ENCODE measurements at regions not wholly inside any gene's neighbourhood (a gene's known extent, or its start where the extent isn't known, plus 50 kb on each side); places are given as distances from the start of the nearest gene placed in this dataset.

DNA sequence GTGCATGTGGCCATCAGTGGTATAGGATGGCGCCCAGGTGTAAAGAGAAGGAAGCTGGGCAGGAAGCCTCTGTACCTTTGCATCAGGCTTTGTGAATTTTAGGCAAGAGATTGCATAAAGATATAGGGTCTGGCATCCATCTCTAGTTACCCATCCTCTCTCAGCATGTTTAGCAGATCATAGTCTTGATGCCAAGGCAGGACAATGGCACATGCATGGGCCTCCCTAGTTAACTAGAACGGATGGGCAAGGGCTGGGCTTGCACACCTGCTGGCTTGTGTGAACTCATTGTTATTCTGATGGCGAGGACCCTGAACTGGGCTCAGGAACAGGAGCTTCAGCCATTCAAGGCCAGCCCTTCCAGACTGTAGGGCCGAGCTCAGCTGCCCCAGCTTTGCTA is 229.2 kb upstream of the NCAM1 start:
- no peaks in the 10 kb centered on the region for H3K4me1 ChIP-seq (ENCODE audit: control insufficient read depth in 1 of 2, insufficient read depth in 2 of 2, low read length in 2 of 2)
- no peaks in the 10 kb centered on the region for H3K9me3 ChIP-seq (ENCODE audit: control insufficient read depth in 1 of 2, low read length in 2 of 2)
- no peak overlapping the region for H3K4me3 ChIP-seq (ENCODE audit: low read depth in 1 of 2, low read length in 2 of 2)

DNA sequence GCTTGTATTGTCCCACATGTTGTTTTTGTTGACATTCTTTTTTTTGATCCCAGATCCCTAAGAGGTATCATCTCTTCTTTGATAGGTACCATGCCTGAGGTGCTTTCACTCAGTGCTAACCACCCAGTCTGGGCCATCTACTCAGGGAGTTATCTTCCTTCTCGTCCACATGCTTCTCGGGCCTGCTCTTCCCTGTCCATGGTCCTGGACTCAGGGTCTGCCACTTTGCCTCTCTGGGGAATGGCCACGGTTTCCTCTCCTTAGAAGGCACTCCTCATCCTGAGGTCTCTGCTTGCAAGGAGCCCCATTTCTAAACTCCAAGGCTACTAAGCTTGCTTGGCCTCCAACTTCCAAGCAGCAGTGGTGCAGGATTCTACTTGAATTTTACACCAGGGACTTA is 227.0 kb upstream of the NCAM1 start:
- H3K4me1 ChIP-seq (ENCODE audit: control insufficient read depth in 1 of 2, insufficient read depth in 2 of 2, low read length in 2 of 2) = no peaks in the 10 kb centered on the region

More for the DNA sequence above, 229.2 kb upstream of the NCAM1 start:
- Histone ChIP-seq H3K27me3 (ENCODE audit: low read depth, low read length) (no peaks in the 10 kb centered on the region), H3K36me3 (ENCODE audit: control insufficient read depth in 1 of 2, insufficient read depth in 2 of 2, low read length in 2 of 2) (no peaks in the 10 kb centered on the region), H3K27ac (ENCODE audit: low read length) (no peak overlapping the region)

DNA sequence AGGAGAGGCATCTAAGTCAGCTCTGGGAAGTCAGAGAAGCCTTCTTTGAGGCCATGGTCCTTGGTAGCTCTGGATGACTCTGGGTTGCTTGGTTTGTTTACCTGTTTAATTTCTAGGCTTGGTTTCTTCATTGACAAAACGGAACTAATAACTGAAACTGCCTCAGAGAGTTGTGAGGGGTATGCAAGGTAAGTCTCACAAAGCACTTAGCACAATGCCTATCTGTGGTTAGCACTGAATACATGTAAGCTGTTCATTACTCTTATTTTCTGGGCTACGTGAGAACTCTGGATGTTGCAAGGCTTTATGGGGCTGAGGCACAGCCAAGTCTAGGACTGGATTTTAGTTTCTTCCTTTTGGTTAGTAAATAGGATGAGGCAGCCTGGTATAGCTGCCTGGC is 225.8 kb upstream of the NCAM1 start:
- H3K36me3 ChIP-seq (ENCODE audit: control insufficient read depth in 1 of 2, insufficient read depth in 2 of 2, low read length in 2 of 2) = no peaks in the 10 kb centered on the region
- no peaks in the 10 kb centered on the region for H3K27me3 ChIP-seq (ENCODE audit: low read depth, low read length)
- H3K4me1 ChIP-seq (ENCODE audit: control insufficient read depth in 1 of 2, insufficient read depth in 2 of 2, low read length in 2 of 2) = no peaks in the 10 kb centered on the region
- no peak overlapping the region for H3K27ac ChIP-seq (ENCODE audit: low read length)
- H3K9me3 ChIP-seq (ENCODE audit: control insufficient read depth in 1 of 2, low read length in 2 of 2) = no peaks in the 10 kb centered on the region
- no peak overlapping the region for H3K4me3 ChIP-seq (ENCODE audit: low read depth in 1 of 2, low read length in 2 of 2)

More for the DNA sequence above, 227.0 kb upstream of the NCAM1 start:
- Histone ChIP-seq H3K27me3 (ENCODE audit: low read depth, low read length) (no peaks in the 10 kb centered on the region), H3K27ac (ENCODE audit: low read length) (no peak overlapping the region), H3K36me3 (ENCODE audit: control insufficient read depth in 1 of 2, insufficient read depth in 2 of 2, low read length in 2 of 2) (no peaks in the 10 kb centered on the region), H3K9me3 (ENCODE audit: control insufficient read depth in 1 of 2, low read length in 2 of 2) (no peaks in the 10 kb centered on the region), H3K4me3 (ENCODE audit: low read depth in 1 of 2, low read length in 2 of 2) (no peak overlapping the region)

- Histone ChIP-seq H3K9me3 (ENCODE audit: control insufficient read depth in 1 of 2, low read length in 2 of 2) (no peaks in the 10 kb centered on the region), H3K4me3 (ENCODE audit: low read depth in 1 of 2, low read length in 2 of 2) (no peak overlapping the region), H3K36me3 (ENCODE audit: control insufficient read depth in 1 of 2, insufficient read depth in 2 of 2, low read length in 2 of 2) (no peaks in the 10 kb centered on the region), H3K4me1 (ENCODE audit: control insufficient read depth in 1 of 2, insufficient read depth in 2 of 2, low read length in 2 of 2) (no peaks in the 10 kb centered on the region), H3K27ac (ENCODE audit: low read length) (no peak overlapping the region), H3K27me3 (ENCODE audit: low read depth, low read length) (no peaks in the 10 kb centered on the region)
These were observed 217.2 kb upstream of the NCAM1 start for GRCh38 chr11:112744041-112744440.

- Histone ChIP-seq H3K27ac (ENCODE audit: low read length) (no peak overlapping the region), H3K4me1 (ENCODE audit: control insufficient read depth in 1 of 2, insufficient read depth in 2 of 2, low read length in 2 of 2) (no peaks in the 10 kb centered on the region), H3K36me3 (ENCODE audit: control insufficient read depth in 1 of 2, insufficient read depth in 2 of 2, low read length in 2 of 2) (no peaks in the 10 kb centered on the region), H3K27me3 (ENCODE audit: low read depth, low read length) (no peaks in the 10 kb centered on the region), H3K4me3 (ENCODE audit: low read depth in 1 of 2, low read length in 2 of 2) (no peak overlapping the region), H3K9me3 (ENCODE audit: control insufficient read depth in 1 of 2, low read length in 2 of 2) (no peaks in the 10 kb centered on the region)
These were observed 215.2 kb upstream of the NCAM1 start for GRCh38 chr11:112745973-112746372.

- H3K27ac ChIP-seq (ENCODE audit: low read length) = no peak overlapping the region
- no peaks in the 10 kb centered on the region for H3K27me3 ChIP-seq (ENCODE audit: low read depth, low read length)
- no peaks in the 10 kb centered on the region for H3K9me3 ChIP-seq (ENCODE audit: control insufficient read depth in 1 of 2, low read length in 2 of 2)
- no peaks in the 10 kb centered on the region for H3K4me1 ChIP-seq (ENCODE audit: control insufficient read depth in 1 of 2, insufficient read depth in 2 of 2, low read length in 2 of 2)
- no peak overlapping the region for H3K4me3 ChIP-seq (ENCODE audit: low read depth in 1 of 2, low read length in 2 of 2)
- no peaks in the 10 kb centered on the region for H3K36me3 ChIP-seq (ENCODE audit: control insufficient read depth in 1 of 2, insufficient read depth in 2 of 2, low read length in 2 of 2)
These were observed 213.0 kb upstream of the NCAM1 start for GRCh38 chr11:112748252-112748651.

DNA sequence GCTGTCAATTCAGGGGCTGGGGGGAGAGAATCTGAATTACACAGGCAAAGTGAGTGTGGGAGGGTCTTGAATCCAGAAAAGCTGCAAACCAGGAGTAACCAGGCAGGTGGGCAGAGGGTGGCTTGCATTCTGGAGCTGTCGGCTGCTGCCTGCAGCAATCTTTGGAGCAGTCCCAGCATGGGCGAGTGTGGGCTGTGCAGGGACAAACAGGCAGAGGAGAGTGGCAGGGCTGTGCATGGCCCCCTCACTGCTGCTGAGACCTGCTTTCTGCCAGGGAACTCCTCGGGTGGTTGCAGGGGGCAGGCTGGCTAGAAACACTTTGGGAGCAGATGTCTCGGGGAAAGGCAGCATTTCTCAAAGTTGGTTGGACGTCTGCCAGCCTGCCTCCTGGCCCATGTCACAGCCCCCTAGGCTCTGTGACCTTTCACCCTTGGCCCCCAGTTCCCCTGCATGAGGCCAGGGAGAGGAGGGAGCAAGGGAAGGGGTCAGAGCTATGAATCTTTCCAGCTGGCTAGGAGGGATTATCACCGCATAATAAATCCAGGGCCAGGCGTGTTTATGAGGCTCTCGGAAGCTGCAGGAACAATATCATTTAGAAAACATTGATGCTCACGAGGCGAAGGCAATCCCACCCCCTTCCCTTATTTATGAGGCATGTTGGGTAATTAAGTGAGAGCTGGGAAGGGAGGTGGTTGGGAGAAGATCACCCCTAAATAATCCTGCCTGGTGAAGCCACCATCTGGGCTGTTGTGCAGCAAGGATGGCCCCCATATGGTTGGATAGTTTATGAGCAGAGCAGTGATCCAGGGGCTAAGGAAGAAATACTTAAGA is 212.3 kb upstream of the NCAM1 start:
- Histone ChIP-seq H3K9me3 (ENCODE audit: control insufficient read depth in 1 of 2, low read length in 2 of 2) (no peaks in the 10 kb centered on the region), H3K36me3 (ENCODE audit: control insufficient read depth in 1 of 2, insufficient read depth in 2 of 2, low read length in 2 of 2) (no peaks in the 10 kb centered on the region), H3K27me3 (ENCODE audit: low read depth, low read length) (no peaks in the 10 kb centered on the region), H3K4me3 (ENCODE audit: low read depth in 1 of 2, low read length in 2 of 2) (no peak overlapping the region), H3K27ac (ENCODE audit: low read length) (no peak overlapping the region), H3K4me1 (ENCODE audit: control insufficient read depth in 1 of 2, insufficient read depth in 2 of 2, low read length in 2 of 2) (no peaks in the 10 kb centered on the region)

GRCh38 chr11:112751329-112751728 is 209.9 kb upstream of the NCAM1 start:
- Histone ChIP-seq H3K4me3 (ENCODE audit: low read depth in 1 of 2, low read length in 2 of 2) (no peak overlapping the region), H3K4me1 (ENCODE audit: control insufficient read depth in 1 of 2, insufficient read depth in 2 of 2, low read length in 2 of 2) (no peaks in the 10 kb centered on the region), H3K9me3 (ENCODE audit: control insufficient read depth in 1 of 2, low read length in 2 of 2) (no peaks in the 10 kb centered on the region), H3K27ac (ENCODE audit: low read length) (no peak overlapping the region), H3K27me3 (ENCODE audit: low read depth, low read length) (no peaks in the 10 kb centered on the region), H3K36me3 (ENCODE audit: control insufficient read depth in 1 of 2, insufficient read depth in 2 of 2, low read length in 2 of 2) (no peaks in the 10 kb centered on the region)

- Histone ChIP-seq H3K36me3 (ENCODE audit: control insufficient read depth in 1 of 2, insufficient read depth in 2 of 2, low read length in 2 of 2) (no peaks in the 10 kb centered on the region), H3K27ac (ENCODE audit: low read length) (no peak overlapping the region)
These were observed 209.4 kb upstream of the NCAM1 start for GRCh38 chr11:112751772-112752171.

GRCh38 chr11:112752563-112752962 is 208.7 kb upstream of the NCAM1 start:
- H3K4me3 ChIP-seq (ENCODE audit: low read depth in 1 of 2, low read length in 2 of 2) = no peak overlapping the region
- no peaks in the 10 kb centered on the region for H3K9me3 ChIP-seq (ENCODE audit: control insufficient read depth in 1 of 2, low read length in 2 of 2)
- H3K27me3 ChIP-seq (ENCODE audit: low read depth, low read length) = no peaks in the 10 kb centered on the region
- no peaks in the 10 kb centered on the region for H3K4me1 ChIP-seq (ENCODE audit: control insufficient read depth in 1 of 2, insufficient read depth in 2 of 2, low read length in 2 of 2)
- H3K27ac ChIP-seq (ENCODE audit: low read length) = no peak overlapping the region
- no peaks in the 10 kb centered on the region for H3K36me3 ChIP-seq (ENCODE audit: control insufficient read depth in 1 of 2, insufficient read depth in 2 of 2, low read length in 2 of 2)

More at GRCh38 chr11:112751772-112752171, 209.4 kb upstream of the NCAM1 start:
- Histone ChIP-seq H3K4me3 (ENCODE audit: low read depth in 1 of 2, low read length in 2 of 2) (no peak overlapping the region), H3K4me1 (ENCODE audit: control insufficient read depth in 1 of 2, insufficient read depth in 2 of 2, low read length in 2 of 2) (no peaks in the 10 kb centered on the region), H3K9me3 (ENCODE audit: control insufficient read depth in 1 of 2, low read length in 2 of 2) (no peaks in the 10 kb centered on the region), H3K27me3 (ENCODE audit: low read depth, low read length) (no peaks in the 10 kb centered on the region)

GRCh38 chr11:112753706-112754105 is 207.5 kb upstream of the NCAM1 start:
- Histone ChIP-seq H3K4me3 (ENCODE audit: low read depth in 1 of 2, low read length in 2 of 2) (no peak overlapping the region), H3K9me3 (ENCODE audit: control insufficient read depth in 1 of 2, low read length in 2 of 2) (no peaks in the 10 kb centered on the region), H3K27ac (ENCODE audit: low read length) (no peak overlapping the region), H3K4me1 (ENCODE audit: control insufficient read depth in 1 of 2, insufficient read depth in 2 of 2, low read length in 2 of 2) (no peaks in the 10 kb centered on the region), H3K36me3 (ENCODE audit: control insufficient read depth in 1 of 2, insufficient read depth in 2 of 2, low read length in 2 of 2) (no peaks in the 10 kb centered on the region), H3K27me3 (ENCODE audit: low read depth, low read length) (no peaks in the 10 kb centered on the region)

DNA sequence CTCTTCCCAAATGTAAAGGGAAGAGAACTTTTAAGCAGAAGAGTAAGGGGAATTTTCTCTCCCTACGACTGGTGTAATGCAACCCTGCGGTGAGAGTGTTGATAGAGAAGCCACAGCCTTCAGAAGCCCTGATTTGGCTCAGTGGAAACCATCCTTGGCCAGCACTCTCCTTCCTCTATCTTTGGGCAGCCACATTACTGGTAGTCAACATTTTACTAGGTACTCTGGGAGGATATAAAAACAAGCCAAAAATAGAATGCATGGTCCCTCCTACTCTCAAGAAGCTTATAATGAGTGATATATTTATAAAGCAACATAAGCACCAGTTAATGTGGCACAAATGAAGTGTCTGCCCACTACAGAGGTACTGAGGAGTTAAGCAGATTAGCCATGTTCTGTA is 201.8 kb upstream of the NCAM1 start:
- H3K36me3 ChIP-seq (ENCODE audit: control insufficient read depth in 1 of 2, insufficient read depth in 2 of 2, low read length in 2 of 2) = no peaks in the 10 kb centered on the region
- H3K27me3 ChIP-seq (ENCODE audit: low read depth, low read length) = no peaks in the 10 kb centered on the region
- H3K9me3 ChIP-seq (ENCODE audit: control insufficient read depth in 1 of 2, low read length in 2 of 2) = no peaks in the 10 kb centered on the region
- H3K4me3 ChIP-seq (ENCODE audit: low read depth in 1 of 2, low read length in 2 of 2) = no peak overlapping the region
- H3K27ac ChIP-seq (ENCODE audit: low read length) = no peak overlapping the region
- H3K4me1 ChIP-seq (ENCODE audit: control insufficient read depth in 1 of 2, insufficient read depth in 2 of 2, low read length in 2 of 2) = no peaks in the 10 kb centered on the region

Measured in muscle layer of duodenum (tissue), 2 donors.